Thymus (tissue), 11 donors: ENCODE measurements at regions not wholly inside any gene's neighbourhood (a gene's known extent, or its start where the extent isn't known, plus 50 kb on each side); places are given as distances from the start of the nearest gene placed in this dataset.

Experiments
- DNase-seq, 9 donors: peaks; one replicate each; pipeline ENCODE4 v3.0.0-alpha.2; 2013; ENCODE audit warnings: low spot score in 9 of 9, low read depth in 6 of 9, missing footprints in 1 of 9
- H3K27ac ChIP-seq, 2 donors: one replicate each; pipeline ENCODE4 v1.5.1; 2013; ENCODE audit warnings: control low read depth in 1 of 2, low read depth in 1 of 2, low read length in 1 of 2, mild to moderate bottlenecking in 1 of 2, moderate library complexity in 1 of 2
- H3K27me3 ChIP-seq, 2 donors: one replicate each; pipeline ENCODE4 v1.5.1; 2013; ENCODE audit warnings: low read length in 1 of 2; ENCODE audit not compliant: control insufficient read depth in 2 of 2, insufficient read depth in 1 of 2
- H3K36me3 ChIP-seq, 2 donors: one replicate each; pipeline ENCODE4 v1.5.1; 2013; ENCODE audit warnings: low read length in 1 of 2, mild to moderate bottlenecking in 1 of 2, moderate library complexity in 1 of 2; ENCODE audit not compliant: control insufficient read depth in 2 of 2, insufficient read depth in 2 of 2
- H3K4me1 ChIP-seq, 2 donors: one replicate each; pipeline ENCODE4 v1.5.1; 2013; ENCODE audit warnings: low read length in 2 of 2; ENCODE audit not compliant: control insufficient read depth in 2 of 2, insufficient read depth in 2 of 2
- H3K4me3 ChIP-seq, 2 donors: one replicate each; pipeline ENCODE4 v1.5.1; 2013; ENCODE audit warnings: low read length in 2 of 2, control low read depth in 1 of 2, mild to moderate bottlenecking in 1 of 2
- H3K9me3 ChIP-seq, 2 donors: one replicate each; pipeline ENCODE4 v1.5.1; 2013; ENCODE audit warnings: low read length in 1 of 2, mild to moderate bottlenecking in 1 of 2; ENCODE audit not compliant: control insufficient read depth in 2 of 2, insufficient read depth in 1 of 2
- WGBS: extraction: QIAGEN DNeasy Blood & Tissue Kit; methylation state at CpG from one replicate; pipeline ENCODE4 v1.1.7; 2013; 5-methylcytosine and 5-hydroxymethylcytosine counted together
- donor health status: healthy.

GRCh38 chr1:69475021-69475420 is 92.7 kb upstream of the LRRC7 start:
- no peaks in the 10 kb centered on the region for H3K36me3 ChIP-seq
- H3K27me3 ChIP-seq: no peaks in the 10 kb centered on the region
- H3K9me3 ChIP-seq: no peaks in the 10 kb centered on the region
- no peaks in the 10 kb centered on the region for H3K4me1 ChIP-seq
- WGBS: 96% methylated on average over 2 of the region's 2 CpGs
- H3K4me3 ChIP-seq: no peak overlapping the region
- no peak for DNase-seq
- no peak overlapping the region for H3K27ac ChIP-seq

- H3K27ac ChIP-seq: no peak overlapping the region
- no peak overlapping the region for H3K4me3 ChIP-seq
- H3K4me1 ChIP-seq: no peaks in the 10 kb centered on the region
- H3K9me3 ChIP-seq: no peaks in the 10 kb centered on the region
- DNase-seq: no peak
- no peaks in the 10 kb centered on the region for H3K27me3 ChIP-seq
- H3K36me3 ChIP-seq: no peaks in the 10 kb centered on the region
- 86% methylated on average over 1 of the region's 1 CpG for WGBS
These were observed 88.0 kb upstream of the LRRC7 start for GRCh38 chr1:69479734-69480133.

GRCh38 chr1:69483246-69483645 is 84.5 kb upstream of the LRRC7 start:
- Histone ChIP-seq H3K36me3 (no peaks in the 10 kb centered on the region), H3K9me3 (no peaks in the 10 kb centered on the region), H3K4me1 (no peaks in the 10 kb centered on the region), H3K27ac (no peak overlapping the region), H3K4me3 (no peak overlapping the region), H3K27me3 (no peaks in the 10 kb centered on the region)
- peak in 1 of 9 donors; percentile 3 for DNase-seq
- 53% methylated on average over 2 of the region's 2 CpGs for WGBS

- Histone ChIP-seq H3K9me3 (no peaks in the 10 kb centered on the region), H3K36me3 (no peaks in the 10 kb centered on the region), H3K27me3 (no peaks in the 10 kb centered on the region), H3K4me1 (no peaks in the 10 kb centered on the region), H3K4me3 (no peak overlapping the region), H3K27ac (no peak overlapping the region)
- DNase-seq: no peak
- WGBS: 95% methylated on average over 1 of the region's 1 CpG
These were observed 82.1 kb upstream of the LRRC7 start for GRCh38 chr1:69485616-69486015.

- WGBS: 97% methylated on average over 2 of the region's 2 CpGs
- Histone ChIP-seq H3K4me3 (no peak overlapping the region), H3K36me3 (no peaks in the 10 kb centered on the region), H3K4me1 (peaks cover 0 to 3% of the 10 kb centered on the region in 2 donors), H3K27ac (no peak overlapping the region), H3K27me3 (no peaks in the 10 kb centered on the region), H3K9me3 (no peaks in the 10 kb centered on the region)
- no peak for DNase-seq
These were observed 76.3 kb upstream of the LRRC7 start for GRCh38 chr1:69491416-69491815.

GRCh38 chr1:69492286-69492685 is 75.4 kb upstream of the LRRC7 start:
- Histone ChIP-seq H3K4me1 (peaks cover 0 to 3% of the 10 kb centered on the region in 2 donors), H3K9me3 (no peaks in the 10 kb centered on the region), H3K27me3 (no peaks in the 10 kb centered on the region), H3K36me3 (no peaks in the 10 kb centered on the region), H3K4me3 (no peak overlapping the region), H3K27ac (no peak overlapping the region)
- WGBS: 98% methylated on average over 3 of the region's 3 CpGs
- no peak for DNase-seq

- no peaks in the 10 kb centered on the region for H3K27me3 ChIP-seq
- no peak overlapping the region for H3K27ac ChIP-seq
- no peaks in the 10 kb centered on the region for H3K36me3 ChIP-seq
- peaks cover 0 to 3% of the 10 kb centered on the region in 2 donors for H3K4me1 ChIP-seq
- H3K4me3 ChIP-seq: no peak overlapping the region
- peak in 2 of 9 donors; percentile 3 to 7 for DNase-seq
- H3K9me3 ChIP-seq: no peaks in the 10 kb centered on the region
These were observed 73.5 kb upstream of the LRRC7 start for GRCh38 chr1:69494221-69494620.

- WGBS: 52% methylated on average over 4 of the region's 4 CpGs
- H3K27me3 ChIP-seq: no peaks in the 10 kb centered on the region
- DNase-seq: no peak
- no peak overlapping the region for H3K4me3 ChIP-seq
- no peaks in the 10 kb centered on the region for H3K9me3 ChIP-seq
- H3K36me3 ChIP-seq: no peaks in the 10 kb centered on the region
- H3K27ac ChIP-seq: no peak overlapping the region
- H3K4me1 ChIP-seq: peaks cover 0 to 3% of the 10 kb centered on the region in 2 donors
These were observed 70.1 kb upstream of the LRRC7 start for GRCh38 chr1:69497441-69498221.

- H3K9me3 ChIP-seq: no peaks in the 10 kb centered on the region
- H3K27me3 ChIP-seq: no peaks in the 10 kb centered on the region
- H3K27ac ChIP-seq: no peak overlapping the region
- H3K36me3 ChIP-seq: no peaks in the 10 kb centered on the region
- peaks cover 0 to 3% of the 10 kb centered on the region in 2 donors for H3K4me1 ChIP-seq
- WGBS: 94% methylated on average over 1 of the region's 1 CpG
- no peak for DNase-seq
- H3K4me3 ChIP-seq: no peak overlapping the region
These were observed 69.0 kb upstream of the LRRC7 start for GRCh38 chr1:69498711-69499110.
